ENCODE measurements at regions not wholly inside any gene's neighbourhood (a gene's known extent, or its start where the extent isn't known, plus 50 kb on each side); places are given as distances from the start of the nearest gene placed in this dataset.
"Not testable (repeated sequence)": the region's sequence is repeated elsewhere in the genome, so short reads cannot be mapped to it uniquely, and the experiment has no call there.

DNA sequence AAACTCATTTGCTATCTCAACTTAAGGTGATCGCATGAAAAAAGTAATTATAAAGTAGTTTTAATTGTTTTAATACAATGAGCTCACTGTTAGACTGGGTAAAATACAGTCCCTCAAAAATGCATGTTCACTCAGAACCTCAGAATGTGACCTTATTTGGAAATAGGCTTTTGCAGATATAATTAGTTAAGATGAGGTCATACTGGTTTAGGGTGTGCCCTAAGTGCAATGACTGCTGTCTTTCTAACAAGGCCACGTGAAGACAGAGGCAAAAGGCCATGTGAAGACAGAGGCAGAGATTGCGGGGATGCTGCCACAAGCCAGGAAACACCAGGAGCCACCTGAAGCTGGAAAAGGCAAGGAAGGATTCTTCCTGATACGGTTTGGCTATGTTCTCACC is 262.1 kb downstream of the NKX6-1 start:
- H3K4me3 Mint-ChIP-seq = no peak overlapping the region
- H3K27ac Mint-ChIP-seq = no peak overlapping the region
- DNase-seq (no peak), ATAC-seq (no peak)
- no peaks in the 10 kb centered on the region for H3K4me1 Mint-ChIP-seq
- no peaks in the 10 kb centered on the region for H3K27me3 Mint-ChIP-seq
- H3K36me3 Mint-ChIP-seq (ENCODE audit: low read depth) = no peaks in the 10 kb centered on the region
- H3K9me3 Mint-ChIP-seq = peaks cover 8% of the 10 kb centered on the region

DNA sequence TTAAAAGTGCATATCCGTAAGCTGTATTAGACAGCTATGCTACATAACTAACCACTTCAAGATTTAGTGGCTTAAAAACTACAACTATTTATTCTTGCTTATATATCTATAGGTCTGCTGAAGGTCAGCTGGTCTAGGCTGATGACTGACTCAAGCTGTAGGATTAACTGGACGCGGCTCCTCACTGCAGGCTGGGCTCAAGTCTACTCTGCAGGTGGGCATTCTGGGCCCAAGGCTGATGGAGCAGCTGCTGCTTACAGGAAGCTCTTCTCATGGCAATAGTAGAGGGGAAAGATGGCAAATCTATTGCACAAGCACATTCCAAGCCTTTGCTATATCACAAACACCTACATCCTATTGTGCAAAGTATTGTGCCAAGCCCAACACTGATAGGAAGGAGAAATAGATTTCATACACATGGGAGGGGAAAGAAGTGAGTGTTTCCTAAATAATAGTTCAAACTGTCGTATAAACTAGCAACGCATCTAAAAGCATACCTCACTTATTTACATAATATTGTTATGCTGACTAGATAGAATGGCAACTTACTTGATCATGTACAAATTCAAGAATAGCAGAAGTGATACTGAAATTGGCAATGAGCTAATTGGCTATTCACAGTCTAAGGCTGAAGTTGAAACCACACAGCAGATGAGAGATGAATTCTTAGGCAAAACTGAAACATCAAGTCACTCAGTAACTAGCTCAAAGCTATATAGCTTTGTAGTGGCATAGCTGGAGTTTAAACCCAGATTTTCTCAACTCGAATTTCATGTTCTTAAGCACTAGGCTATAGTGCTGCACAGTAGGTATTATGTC is 263.8 kb downstream of the NKX6-1 start:
- DNase-seq (no peak), ATAC-seq (no peak)
- H3K36me3 Mint-ChIP-seq (ENCODE audit: low read depth) = no peaks in the 10 kb centered on the region
- no peaks in the 10 kb centered on the region for H3K27me3 Mint-ChIP-seq
- H3K9me3 Mint-ChIP-seq = peaks cover 8% of the 10 kb centered on the region
- no peak overlapping the region for H3K4me3 Mint-ChIP-seq
- H3K4me1 Mint-ChIP-seq = no peaks in the 10 kb centered on the region
- H3K27ac Mint-ChIP-seq = no peak overlapping the region

DNA sequence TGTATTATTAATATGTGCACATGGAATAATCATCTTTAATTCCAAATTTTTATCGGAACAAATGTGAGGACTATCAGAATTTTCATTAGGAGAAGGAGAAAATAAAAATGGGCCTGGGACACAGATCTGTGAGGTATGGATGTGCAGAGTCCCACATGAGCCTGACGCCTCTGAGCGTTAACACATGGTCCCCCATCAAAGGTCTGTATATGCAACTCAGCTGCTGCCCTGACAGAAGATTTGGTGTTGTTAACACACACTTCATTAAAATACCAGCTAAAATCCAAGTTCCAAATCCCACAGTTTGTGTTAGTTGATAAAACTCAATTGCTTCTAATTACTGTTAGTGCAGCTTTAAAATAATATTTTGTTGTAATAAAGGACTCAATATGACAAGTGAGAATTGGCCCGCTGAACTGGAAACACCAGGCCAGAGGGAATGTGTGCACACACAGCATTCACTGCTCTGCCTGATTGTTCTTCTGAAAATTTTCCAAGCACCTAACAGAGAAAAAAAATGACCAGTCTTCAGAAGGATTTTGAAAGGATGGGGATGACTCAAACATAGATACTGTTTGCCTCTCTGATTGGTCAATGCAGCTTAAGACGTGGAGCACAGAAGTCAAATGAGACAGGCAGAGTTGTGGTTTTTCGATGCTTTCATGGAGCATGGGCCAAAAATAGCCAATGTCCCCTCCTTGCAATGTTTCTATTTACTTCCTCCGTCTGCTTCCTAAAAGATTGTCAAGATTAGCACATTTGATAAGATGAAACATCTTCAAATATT is 266.6 kb downstream of the NKX6-1 start:
- ATAC-seq = no peak
- Mint-ChIP-seq H3K36me3 (ENCODE audit: low read depth) (no peaks in the 10 kb centered on the region), H3K9me3 (peaks cover 2% of the 10 kb centered on the region), H3K27ac (no peak overlapping the region), H3K4me1 (no peaks in the 10 kb centered on the region), H3K4me3 (no peak overlapping the region), H3K27me3 (no peaks in the 10 kb centered on the region)
- no peak for DNase-seq

DNA sequence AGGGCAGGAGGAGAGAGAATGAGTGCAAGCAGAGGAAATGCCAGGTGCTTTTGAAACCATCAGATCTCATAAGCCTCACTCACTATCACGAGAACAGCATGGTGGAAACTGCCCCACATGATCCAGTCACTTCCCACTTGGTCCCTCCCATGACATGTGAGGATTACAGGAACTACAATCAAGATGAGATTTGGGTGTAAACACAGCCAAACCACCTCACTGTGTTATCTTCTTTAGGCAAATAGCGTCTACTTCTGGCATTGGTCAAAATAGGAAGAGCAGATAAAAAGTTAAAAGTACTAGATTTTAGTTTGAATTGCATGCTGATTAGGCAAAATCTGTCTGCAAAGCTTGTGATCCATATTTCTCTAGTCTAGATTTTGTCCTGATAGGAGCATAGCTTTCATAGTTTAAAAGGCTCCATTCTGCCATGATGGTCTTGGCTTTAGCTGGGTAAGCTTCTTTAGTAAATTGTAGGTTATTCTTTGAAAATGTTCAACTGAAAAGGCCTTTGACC is 267.5 kb downstream of the NKX6-1 start:
- no peak overlapping the region for H3K4me3 Mint-ChIP-seq
- H3K36me3 Mint-ChIP-seq (ENCODE audit: low read depth) = no peaks in the 10 kb centered on the region
- no peak for DNase-seq
- no peaks in the 10 kb centered on the region for H3K9me3 Mint-ChIP-seq
- H3K27ac Mint-ChIP-seq = no peak overlapping the region
- no peaks in the 10 kb centered on the region for H3K27me3 Mint-ChIP-seq
- no peaks in the 10 kb centered on the region for H3K4me1 Mint-ChIP-seq
- ATAC-seq = no peak

DNA sequence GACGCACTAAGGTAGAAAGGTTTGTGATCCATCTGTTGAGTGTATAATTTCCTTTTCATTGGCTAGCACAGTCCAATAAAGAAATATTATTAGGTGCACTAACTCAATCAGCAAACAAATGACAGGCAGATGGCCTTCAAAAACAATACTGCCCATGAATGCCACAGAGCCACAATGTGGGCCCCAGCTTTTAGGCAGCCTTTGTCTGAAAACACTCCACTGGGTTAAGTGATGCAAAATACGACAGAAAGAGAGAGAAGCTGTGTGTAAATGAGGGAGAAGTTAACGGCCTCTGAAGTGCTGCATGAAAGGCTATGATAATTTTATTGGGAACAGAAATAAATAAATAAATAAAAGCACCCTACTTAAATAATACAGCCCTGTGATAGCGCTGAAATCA is 274.6 kb downstream of the NKX6-1 start:
- Mint-ChIP-seq H3K4me1 (no peaks in the 10 kb centered on the region), H3K27ac (no peak overlapping the region), H3K36me3 (ENCODE audit: low read depth) (no peaks in the 10 kb centered on the region), H3K4me3 (no peak overlapping the region), H3K9me3 (no peaks in the 10 kb centered on the region), H3K27me3 (no peaks in the 10 kb centered on the region)
- ATAC-seq (no peak), DNase-seq (no peak)

DNA sequence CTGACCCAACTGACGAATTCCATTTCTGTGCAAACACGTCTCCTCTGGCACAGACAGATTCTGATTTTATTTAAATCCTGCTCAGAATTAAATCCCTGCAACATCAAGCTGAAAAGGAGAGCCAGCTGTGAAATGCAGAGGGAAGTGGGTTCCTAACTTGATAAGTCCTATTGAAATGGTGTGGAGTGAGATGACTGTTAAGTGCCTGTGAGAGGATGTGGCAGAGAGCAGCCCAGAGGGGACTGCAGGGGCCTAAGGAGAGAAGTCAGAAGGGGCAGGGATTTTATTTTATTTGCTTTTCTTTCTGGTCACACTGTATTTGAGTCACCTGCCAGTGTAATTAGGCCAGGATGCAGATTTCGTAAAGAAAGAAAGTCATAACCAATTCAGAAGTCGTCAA is 277.4 kb downstream of the NKX6-1 start:
- no peak for DNase-seq
- no peaks in the 10 kb centered on the region for H3K4me1 Mint-ChIP-seq
- no peaks in the 10 kb centered on the region for H3K27me3 Mint-ChIP-seq
- no peaks in the 10 kb centered on the region for H3K36me3 Mint-ChIP-seq (ENCODE audit: low read depth)
- no peaks in the 10 kb centered on the region for H3K9me3 Mint-ChIP-seq
- no peak for ATAC-seq
- H3K4me3 Mint-ChIP-seq = no peak overlapping the region
- H3K27ac Mint-ChIP-seq = no peak overlapping the region

DNA sequence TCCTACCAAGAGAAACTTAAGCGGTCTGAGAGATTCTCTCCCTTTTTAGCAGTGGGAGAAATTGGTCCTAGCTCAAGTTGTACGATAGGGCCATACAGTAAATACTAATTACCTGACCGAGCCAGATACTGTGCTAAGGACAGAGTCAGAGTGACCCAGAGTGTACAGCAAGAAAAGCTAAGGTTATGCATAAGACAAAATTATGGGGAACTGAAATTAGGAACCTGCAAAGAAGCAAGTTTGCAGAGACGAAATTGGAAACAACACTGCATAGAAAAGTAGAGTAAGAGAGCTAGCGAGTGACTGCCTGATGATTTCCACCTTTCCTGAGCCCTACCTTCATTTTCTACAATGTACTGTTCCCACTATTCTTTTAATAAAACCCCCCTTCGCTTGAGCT is 278.1 kb downstream of the NKX6-1 start:
- no peak for ATAC-seq
- Mint-ChIP-seq H3K27me3 (no peaks in the 10 kb centered on the region), H3K9me3 (no peaks in the 10 kb centered on the region), H3K36me3 (ENCODE audit: low read depth) (no peaks in the 10 kb centered on the region), H3K4me3 (no peak overlapping the region), H3K27ac (no peak overlapping the region), H3K4me1 (no peaks in the 10 kb centered on the region)
- no peak for DNase-seq

DNA sequence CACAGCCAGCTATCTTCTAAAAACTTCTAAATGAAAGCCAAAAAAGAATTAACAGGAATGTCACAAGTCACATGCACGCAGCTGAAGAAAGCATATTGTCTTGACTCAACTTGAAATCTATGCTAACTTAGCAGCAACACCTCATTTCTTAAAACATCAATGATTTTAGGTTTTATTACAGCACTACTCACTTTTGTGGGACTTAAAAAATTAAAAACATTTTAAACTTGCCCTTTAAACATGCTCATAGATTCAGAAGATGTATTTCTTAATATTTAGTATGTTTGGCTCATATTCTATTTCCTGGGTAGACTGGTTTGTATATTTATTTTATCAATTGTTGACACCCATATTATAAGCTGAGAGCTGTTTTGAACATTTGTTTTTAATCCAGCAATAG is 279.4 kb downstream of the NKX6-1 start:
- Mint-ChIP-seq H3K27ac (no peak overlapping the region), H3K4me3 (no peak overlapping the region), H3K36me3 (ENCODE audit: low read depth) (no peaks in the 10 kb centered on the region)

DNA sequence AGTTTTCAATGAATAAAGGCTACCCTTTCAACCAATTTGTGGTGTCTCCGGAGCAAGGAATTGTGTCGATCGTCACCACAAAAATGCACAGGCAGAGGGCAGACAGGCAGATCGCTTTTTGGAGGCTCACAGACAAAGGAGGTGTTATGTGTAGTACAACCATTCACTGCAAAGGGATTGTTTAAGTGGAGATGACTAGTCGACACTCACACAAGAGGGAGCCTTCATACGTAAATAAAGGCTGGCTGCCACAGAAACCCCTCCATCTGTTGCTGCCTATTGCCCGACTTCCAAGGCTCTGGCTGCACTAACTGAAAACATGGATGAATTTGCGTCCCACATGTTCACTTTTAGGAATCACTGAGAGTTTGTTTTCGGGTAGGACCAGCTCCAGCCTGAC is 281.1 kb downstream of the NKX6-1 start:
- H3K4me3 Mint-ChIP-seq = no peak overlapping the region
- no peaks in the 10 kb centered on the region for H3K27me3 Mint-ChIP-seq
- DNase-seq = no peak
- H3K36me3 Mint-ChIP-seq (ENCODE audit: low read depth) = no peaks in the 10 kb centered on the region
- H3K27ac Mint-ChIP-seq = no peak overlapping the region
- H3K9me3 Mint-ChIP-seq = no peaks in the 10 kb centered on the region
- no peaks in the 10 kb centered on the region for H3K4me1 Mint-ChIP-seq
- no peak for ATAC-seq

More for the DNA sequence above, 279.4 kb downstream of the NKX6-1 start:
- H3K4me1 Mint-ChIP-seq = no peaks in the 10 kb centered on the region
- no peaks in the 10 kb centered on the region for H3K27me3 Mint-ChIP-seq
- DNase-seq (no peak), ATAC-seq (no peak)
- no peaks in the 10 kb centered on the region for H3K9me3 Mint-ChIP-seq

DNA sequence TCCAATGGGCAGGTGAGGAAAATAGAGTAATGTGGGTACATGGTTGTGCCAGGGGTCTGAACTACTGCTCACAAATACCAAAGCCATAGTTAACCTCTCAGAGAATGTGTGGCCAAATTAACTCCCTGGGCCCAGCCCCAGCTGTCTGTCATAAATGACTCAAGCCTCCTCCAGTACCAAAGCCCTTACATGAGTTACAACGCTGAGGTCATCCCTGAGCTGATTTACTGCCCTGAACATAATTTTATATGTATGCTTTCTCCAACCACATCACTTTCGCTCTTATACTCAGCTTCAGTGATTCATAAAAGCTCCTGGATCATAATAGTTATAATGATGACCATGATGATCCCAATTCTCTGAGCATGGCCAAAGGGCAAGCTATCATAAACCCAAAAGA is 283.9 kb downstream of the NKX6-1 start:
- Mint-ChIP-seq H3K9me3 (peaks cover 6% of the 10 kb centered on the region), H3K4me1 (no peaks in the 10 kb centered on the region), H3K27me3 (no peaks in the 10 kb centered on the region), H3K27ac (no peak overlapping the region), H3K4me3 (no peak overlapping the region), H3K36me3 (ENCODE audit: low read depth) (no peaks in the 10 kb centered on the region)
- DNase-seq (no peak), ATAC-seq (no peak)

DNA sequence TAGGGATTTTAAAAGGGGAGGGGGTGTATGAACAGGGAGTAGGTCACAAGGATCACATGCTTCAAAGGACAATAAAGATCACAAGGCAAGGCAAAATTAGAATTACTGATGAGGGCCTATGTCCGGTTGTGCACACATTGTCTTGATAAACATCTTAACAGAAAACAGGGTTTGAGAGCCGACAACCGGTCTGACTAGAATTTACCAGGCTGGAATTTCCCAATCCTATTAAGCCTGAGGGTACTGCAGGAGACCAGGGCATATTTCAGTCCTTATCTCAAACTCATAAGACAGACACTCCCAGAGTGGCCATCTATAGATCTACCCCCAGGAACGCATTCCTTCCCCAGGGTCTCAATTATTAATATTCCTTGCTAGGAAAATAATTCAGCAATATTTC is 292.9 kb downstream of the NKX6-1 start:
- not testable (repeated sequence) for ATAC-seq; H3K27me3 Mint-ChIP-seq; DNase-seq; H3K4me1 Mint-ChIP-seq; H3K36me3 Mint-ChIP-seq (ENCODE audit: low read depth); H3K4me3 Mint-ChIP-seq; H3K27ac Mint-ChIP-seq
- H3K9me3 Mint-ChIP-seq = peaks cover 12% of the 10 kb centered on the region

DNA sequence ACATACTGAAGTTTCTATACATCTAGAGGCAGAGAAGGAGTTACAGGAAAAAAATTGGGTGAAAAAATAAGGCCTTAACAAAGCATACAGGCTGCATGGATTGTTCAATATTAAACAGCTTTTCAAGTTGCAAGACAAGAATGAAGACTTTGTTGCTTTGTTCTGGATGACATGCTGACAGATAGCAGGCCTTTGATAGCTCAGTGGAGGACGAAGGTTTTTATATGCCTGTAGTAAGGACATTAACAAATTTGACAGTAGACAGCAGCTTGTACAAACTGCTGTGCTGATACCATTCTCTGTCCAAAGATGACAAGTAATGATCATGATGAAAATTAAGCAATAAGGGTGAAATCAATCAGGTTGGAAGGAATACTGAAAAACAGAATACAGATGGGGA is 309.9 kb downstream of the NKX6-1 start:
- peaks cover 2% of the 10 kb centered on the region for H3K27me3 Mint-ChIP-seq
- no peak overlapping the region for H3K27ac Mint-ChIP-seq

DNA sequence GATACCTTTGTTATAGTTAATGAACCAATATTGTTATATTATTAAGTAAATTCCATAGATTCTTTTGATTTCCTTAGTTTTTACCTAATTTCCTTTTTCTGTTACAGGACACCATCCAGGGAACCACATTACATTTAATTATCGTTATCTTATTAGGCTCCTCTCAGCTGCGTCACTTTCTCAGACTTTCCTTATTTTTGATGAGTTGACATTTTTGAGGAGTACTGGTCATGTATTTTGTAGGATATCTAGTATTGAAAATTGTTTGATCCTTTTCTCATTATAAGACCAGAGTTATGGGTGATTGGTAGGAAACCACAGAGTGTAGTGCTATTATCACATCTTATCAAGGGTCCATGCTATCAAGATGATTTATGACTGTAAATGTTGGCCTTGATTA is 319.7 kb downstream of the NKX6-1 start:
- Mint-ChIP-seq H3K36me3 (ENCODE audit: low read depth) (no peaks in the 10 kb centered on the region), H3K4me1 (no peaks in the 10 kb centered on the region)
- DNase-seq = no peak

More for the DNA sequence above, 309.9 kb downstream of the NKX6-1 start:
- H3K4me3 Mint-ChIP-seq = no peak overlapping the region
- no peaks in the 10 kb centered on the region for H3K36me3 Mint-ChIP-seq (ENCODE audit: low read depth)
- H3K4me1 Mint-ChIP-seq = no peaks in the 10 kb centered on the region
- DNase-seq (no peak), ATAC-seq (no peak)
- no peaks in the 10 kb centered on the region for H3K9me3 Mint-ChIP-seq

DNA sequence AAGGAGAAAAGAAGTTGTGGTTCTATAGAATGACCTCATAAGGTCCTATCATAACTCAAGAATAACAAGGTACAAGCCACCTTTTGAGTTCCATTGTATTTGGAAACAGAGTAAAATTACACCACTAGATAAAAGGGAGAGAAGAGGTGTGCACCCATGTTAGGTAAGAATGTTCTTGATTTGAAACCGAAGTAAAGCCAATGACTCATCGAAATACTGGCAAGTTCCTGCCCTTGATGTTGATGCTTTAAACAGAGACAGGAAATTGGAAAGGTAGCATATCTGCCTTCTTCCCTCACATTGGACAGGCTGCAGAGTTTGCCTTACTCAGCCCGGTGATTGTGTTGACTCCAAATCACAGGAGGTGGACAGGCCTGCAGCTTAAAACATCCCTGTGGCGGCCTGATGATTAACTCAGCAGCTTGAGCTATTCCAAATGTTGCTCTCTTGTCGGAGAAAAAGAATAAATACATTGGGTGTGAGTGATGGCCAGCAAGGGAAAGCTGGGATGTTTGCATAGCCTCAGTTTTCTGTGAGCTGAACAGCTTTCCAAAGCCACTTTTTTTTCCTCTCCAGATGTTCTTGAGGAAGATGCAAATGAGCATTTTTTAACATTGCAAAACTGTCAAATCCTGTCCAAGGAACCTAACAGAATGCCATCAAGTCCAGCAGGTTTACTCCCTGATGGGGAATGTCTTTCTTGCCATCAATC is 321.1 kb downstream of the NKX6-1 start:
- no peak for DNase-seq
- H3K4me1 Mint-ChIP-seq = no peaks in the 10 kb centered on the region
- no peaks in the 10 kb centered on the region for H3K9me3 Mint-ChIP-seq
- H3K27me3 Mint-ChIP-seq = no peaks in the 10 kb centered on the region
- H3K4me3 Mint-ChIP-seq = no peak overlapping the region
- no peaks in the 10 kb centered on the region for H3K36me3 Mint-ChIP-seq (ENCODE audit: low read depth)
- no peak overlapping the region for H3K27ac Mint-ChIP-seq
- no peak for ATAC-seq

More for the DNA sequence above, 319.7 kb downstream of the NKX6-1 start:
- H3K4me3 Mint-ChIP-seq = no peak overlapping the region
- H3K9me3 Mint-ChIP-seq = no peaks in the 10 kb centered on the region
- H3K27me3 Mint-ChIP-seq = no peaks in the 10 kb centered on the region
- no peak overlapping the region for H3K27ac Mint-ChIP-seq
- no peak for ATAC-seq

All from activated naive CD8-positive, alpha-beta T cell treated with anti-CD3 and anti-CD28 coated beads, Interleukin-2, amount 50 U/mL, for 24 hours (primary cell).